A673 (cell line): ENCODE measurements at regions not wholly inside any gene's neighbourhood (a gene's known extent, or its start where the extent isn't known, plus 50 kb on each side); places are given as distances from the start of the nearest gene placed in this dataset.

Experiments
- BruUV-seq: library from RNA; stranded (reverse); fragments of 400-500 nt; replicated peaks from 2 replicates; lab custom pipeline; 2021; lab: Mats Ljungman, UMichigan
- CTCF ChIA-PET: fragments of 300-600 bp; sonication (Branson Sonifier 250); formaldehyde crosslinking; loops from one replicate; lab custom pipeline; 2022; ENCODE audit warnings: antibody characterized with exemption; lab: Charles Lee
- POLR2A ChIA-PET: fragments of 300-600 bp; sonication (Branson Sonifier 250); formaldehyde crosslinking; loops from one replicate; lab custom pipeline; 2022; ENCODE audit warnings: antibody characterized with exemption; ENCODE audit not compliant: low non-redundant PET; lab: Charles Lee
- DNase-seq: peaks from one replicate; pipeline ENCODE4 v3.0.0-alpha.2; 2015; ENCODE audit warnings: low spot score
- H3K27ac ChIP-seq: fragments of 200-600 bp; sonication (generic); 2 replicates; pipeline ENCODE4 v1.5.1; 2016; ENCODE audit warnings: mixed run types, low read depth, mild to moderate bottlenecking, mixed read lengths, antibody characterized with exemption, low read length; ENCODE audit not compliant: poor library complexity, severe bottlenecking
- H3K27me3 ChIP-seq: fragments of 200-600 bp; sonication (generic); replicated peaks from 2 replicates; pipeline ENCODE4 v1.6.1; 2017; ENCODE audit warnings: mixed run types, low read depth, mild to moderate bottlenecking, mixed read lengths, antibody characterized with exemption, low read length; ENCODE audit not compliant: insufficient read depth, poor library complexity
- H3K36me3 ChIP-seq: fragments of 200-600 bp; sonication (generic); 2 replicates; pipeline ENCODE4 v1.6.1; 2016; ENCODE audit warnings: mixed run types, mild to moderate bottlenecking, mixed read lengths, antibody characterized with exemption, low read length; ENCODE audit not compliant: insufficient read depth, poor library complexity, severe bottlenecking
- H3K4me1 ChIP-seq: fragments of 200-600 bp; sonication (generic); 2 replicates; pipeline ENCODE4 v1.6.1; 2017; ENCODE audit warnings: mixed run types, mild to moderate bottlenecking, mixed read lengths, antibody characterized with exemption, low read length; ENCODE audit not compliant: insufficient read depth, poor library complexity, severe bottlenecking
- H3K4me3 ChIP-seq: fragments of 200-600 bp; sonication (generic); 2 replicates; pipeline ENCODE4 v1.5.1; 2016; ENCODE audit warnings: low read depth, mixed run types, mild to moderate bottlenecking, mixed read lengths, low read length; ENCODE audit not compliant: poor library complexity, severe bottlenecking
- H3K9me3 ChIP-seq: fragments of 200-600 bp; sonication (generic); 2 replicates; pipeline ENCODE4 v1.6.1; 2016; ENCODE audit warnings: mixed run types, low read depth, mild to moderate bottlenecking, mixed read lengths, antibody characterized with exemption, low read length; ENCODE audit not compliant: poor library complexity, severe bottlenecking
- EZH2 ChIP-seq: fragments of 200-600 bp; sonication (generic); IDR thresholded peaks from 2 replicates; pipeline ENCODE4 v1.6.1; 2017; ENCODE audit warnings: borderline replicate concordance, low read depth, mild to moderate bottlenecking, mixed read lengths, antibody characterized with exemption, low read length; ENCODE audit not compliant: poor library complexity, severe bottlenecking
- intact Hi-C: fragments of 100-400 bp; cut with micrococcal nuclease; formaldehyde crosslinking; loops from one replicate; pipeline ENCODE4 v1.10.0; 2022; ENCODE audit not compliant: unreplicated experiment
- TF ChIP-seq, protein P1 (sequence below): fragments of 300-800, 200-600 bp; sonication (generic); conservative IDR thresholded peaks from 2 replicates; pipeline ENCODE4 v1.5.1; 2017; ENCODE audit warnings: low read depth, mild to moderate bottlenecking, antibody characterized with exemption, low read length, moderate library complexity, mixed read lengths

DNA sequence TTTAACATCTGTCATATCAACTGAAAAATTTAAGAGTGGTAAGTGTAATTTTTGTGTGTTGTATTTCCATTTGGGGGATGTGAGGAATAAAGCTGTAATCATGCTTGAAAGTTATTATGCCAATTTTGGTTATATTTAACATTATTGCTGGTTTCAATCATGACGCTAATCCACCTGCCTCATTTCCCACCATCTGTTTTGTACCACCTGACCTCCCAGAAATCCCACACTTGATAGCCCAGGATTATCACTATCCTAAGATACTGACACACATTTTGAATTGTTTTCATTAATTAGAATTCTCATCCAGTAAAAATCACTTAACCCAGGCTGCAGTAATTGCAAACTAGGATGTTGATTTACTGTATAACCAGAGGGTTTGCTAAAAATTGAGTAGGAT is 1119.8 kb downstream of the AACS start:
- TF ChIP-seq, protein P1, sequence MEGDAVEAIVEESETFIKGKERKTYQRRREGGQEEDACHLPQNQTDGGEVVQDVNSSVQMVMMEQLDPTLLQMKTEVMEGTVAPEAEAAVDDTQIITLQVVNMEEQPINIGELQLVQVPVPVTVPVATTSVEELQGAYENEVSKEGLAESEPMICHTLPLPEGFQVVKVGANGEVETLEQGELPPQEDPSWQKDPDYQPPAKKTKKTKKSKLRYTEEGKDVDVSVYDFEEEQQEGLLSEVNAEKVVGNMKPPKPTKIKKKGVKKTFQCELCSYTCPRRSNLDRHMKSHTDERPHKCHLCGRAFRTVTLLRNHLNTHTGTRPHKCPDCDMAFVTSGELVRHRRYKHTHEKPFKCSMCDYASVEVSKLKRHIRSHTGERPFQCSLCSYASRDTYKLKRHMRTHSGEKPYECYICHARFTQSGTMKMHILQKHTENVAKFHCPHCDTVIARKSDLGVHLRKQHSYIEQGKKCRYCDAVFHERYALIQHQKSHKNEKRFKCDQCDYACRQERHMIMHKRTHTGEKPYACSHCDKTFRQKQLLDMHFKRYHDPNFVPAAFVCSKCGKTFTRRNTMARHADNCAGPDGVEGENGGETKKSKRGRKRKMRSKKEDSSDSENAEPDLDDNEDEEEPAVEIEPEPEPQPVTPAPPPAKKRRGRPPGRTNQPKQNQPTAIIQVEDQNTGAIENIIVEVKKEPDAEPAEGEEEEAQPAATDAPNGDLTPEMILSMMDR = no peak
- TF ChIP-seq EZH2 = no peak
- Histone ChIP-seq H3K36me3 (no peaks in the 10 kb centered on the region), H3K27ac (no peak overlapping the region), H3K27me3 (no peaks in the 10 kb centered on the region), H3K4me1 (peaks cover 10% of the 10 kb centered on the region), H3K4me3 (no peak overlapping the region), H3K9me3 (no peaks in the 10 kb centered on the region)
- intact Hi-C loops = no loop called here
- DNase-seq = no peak
- ChIA-PET CTCF (no interaction called here), POLR2A (no interaction called here)
- BruUV-seq = no TSS peak

DNA sequence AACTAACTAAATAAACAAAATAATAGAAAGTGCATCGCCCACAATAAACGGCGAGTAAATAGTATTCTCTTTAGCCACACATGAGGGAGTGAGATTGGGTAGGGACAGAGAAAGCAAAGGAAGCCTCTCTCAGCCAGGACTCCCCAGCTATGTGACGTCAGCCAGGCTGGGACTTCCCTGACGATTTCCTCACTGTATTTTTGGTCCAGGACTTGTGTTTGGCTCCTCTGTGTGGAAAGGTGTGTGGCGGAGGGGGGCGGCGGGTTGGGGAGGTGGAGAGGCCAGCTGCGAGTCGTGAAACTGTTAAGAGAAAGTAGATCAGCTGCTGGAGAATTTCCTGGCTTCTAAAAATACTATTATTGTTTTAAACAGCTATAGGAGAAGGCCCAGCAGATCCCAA is 1124.6 kb downstream of the AACS start:
- ChIA-PET POLR2A (interaction anchor here (0.7 kb wide), 1 partner anchor 1421 kb away, joined by 4 read pairs; no protein-coding TSS in a partner anchor), CTCF (no interaction called here)
- intact Hi-C loops = no loop called here
- Histone ChIP-seq H3K4me1 (no peaks in the 10 kb centered on the region), H3K27me3 (no peaks in the 10 kb centered on the region), H3K9me3 (no peaks in the 10 kb centered on the region), H3K4me3 (no peak overlapping the region), H3K36me3 (no peaks in the 10 kb centered on the region), H3K27ac (no peak overlapping the region)
- no peak for DNase-seq
- TF ChIP-seq, protein P1 = no peak
- no peak for TF ChIP-seq EZH2
- BruUV-seq = no TSS peak

DNA sequence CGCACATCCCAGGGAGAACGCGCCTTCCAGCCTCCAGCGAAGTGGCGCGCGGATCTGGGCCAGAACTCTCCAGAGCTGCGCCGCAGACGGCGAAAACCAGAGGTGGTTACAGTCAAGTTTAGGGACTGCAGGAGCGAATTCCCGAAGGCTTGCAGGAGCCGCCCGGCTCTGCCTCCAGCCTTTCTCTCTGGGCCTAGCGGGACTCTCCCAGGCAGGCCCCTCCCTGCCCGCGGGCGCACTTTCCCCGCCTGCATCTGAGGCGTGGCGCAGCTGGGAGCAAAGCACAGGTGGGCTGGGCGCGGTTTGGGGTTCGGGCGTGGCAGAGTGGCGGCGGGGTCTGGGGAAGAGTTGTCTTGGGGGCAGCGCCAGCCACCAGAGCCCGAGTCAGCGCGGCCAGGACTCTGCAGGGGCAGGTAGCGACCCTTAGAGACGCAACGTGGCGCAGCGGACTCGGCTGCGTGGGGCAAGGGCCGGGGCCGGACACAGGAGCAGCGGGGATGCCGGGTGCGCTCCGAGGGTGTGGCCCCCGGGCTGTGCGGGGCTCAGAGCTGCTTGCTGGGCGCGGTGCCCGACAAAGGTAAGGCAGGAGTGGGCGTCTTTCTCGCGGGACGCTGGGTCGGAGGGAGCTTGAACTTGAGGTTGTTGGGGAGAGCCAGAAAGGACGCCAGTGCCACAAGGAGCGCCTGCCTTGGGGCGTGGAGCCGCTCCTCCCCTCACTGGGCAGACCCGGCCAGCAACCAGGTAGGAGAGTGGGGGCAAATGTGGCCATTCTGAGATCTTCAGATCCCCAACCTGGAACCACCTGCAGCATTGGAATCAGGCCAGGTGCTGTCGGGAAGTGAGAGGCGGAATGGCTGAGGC is 1126.0 kb downstream of the AACS start:
- H3K27me3 ChIP-seq = no peaks in the 10 kb centered on the region
- no peak for DNase-seq
- H3K27ac ChIP-seq = no peak overlapping the region
- no peaks in the 10 kb centered on the region for H3K4me1 ChIP-seq
- ChIA-PET CTCF (no interaction called here), POLR2A (no interaction called here)
- no peak for TF ChIP-seq EZH2
- TF ChIP-seq, protein P1 = no peak
- no TSS peak for BruUV-seq
- intact Hi-C loops = no loop called here
- H3K36me3 ChIP-seq = no peaks in the 10 kb centered on the region
- H3K9me3 ChIP-seq = no peaks in the 10 kb centered on the region
- no peak overlapping the region for H3K4me3 ChIP-seq
